ENCODE measurements at regions not wholly inside any gene's neighbourhood (a gene's known extent, or its start where the extent isn't known, plus 50 kb on each side); places are given as distances from the start of the nearest gene placed in this dataset.

- no peak for TF ChIP-seq ZNF274 (IDR thresholded peaks at IDR 0.05; ENCODE audit: low read depth, low read length)
- no peak for TF ChIP-seq YY1 (IDR thresholded peaks at IDR 0.05; ENCODE audit: insufficient read depth, insufficient read length)
- TF ChIP-seq SUZ12 (IDR thresholded peaks at IDR 0.05; ENCODE audit: extremely low read depth, insufficient read depth, insufficient read length) = no peak
Measured at GRCh38 chr4:29131304-29131703, 1588.9 kb upstream of the PCDH7 start.

Data from NT2/D1 (cell line).